Progenitor cell of endocrine pancreas (in vitro differentiated cells): ENCODE measurements at regions not wholly inside any gene's neighbourhood (a gene's known extent, or its start where the extent isn't known, plus 50 kb on each side); places are given as distances from the start of the nearest gene placed in this dataset.

Experiments used
- DNase-seq: peaks from one replicate; pipeline ENCODE4 v3.0.0; 2021; ENCODE audit warnings: low spot score; ENCODE audit not compliant: unreplicated experiment
- H3K27ac Mint-ChIP-seq: 2 replicates; pipeline ENCODE4 v1.8.0; 2021; ENCODE audit warnings: mild to moderate bottlenecking, moderate library complexity, mixed read lengths
- H3K27me3 Mint-ChIP-seq: 2 replicates; pipeline ENCODE4 v1.8.0; 2021; ENCODE audit warnings: mixed read lengths
- H3K36me3 Mint-ChIP-seq: 2 replicates; pipeline ENCODE4 v1.8.0; 2022; ENCODE audit warnings: mixed read lengths; ENCODE audit not compliant: insufficient read depth
- H3K4me1 Mint-ChIP-seq: 2 replicates; pipeline ENCODE4 v1.8.0; 2021; ENCODE audit warnings: low read depth, mixed read lengths
- H3K4me3 Mint-ChIP-seq: 2 replicates; pipeline ENCODE4 v1.8.0; 2021; ENCODE audit warnings: low read depth, mild to moderate bottlenecking, moderate library complexity, mixed read lengths
- H3K9me3 Mint-ChIP-seq: 2 replicates; pipeline ENCODE4 v1.8.0; 2021; ENCODE audit warnings: low read depth, mixed read lengths
- TF ChIP-seq, protein P1 (sequence below): fragments of 200-600 bp; sonication (generic); IDR thresholded peaks from one replicate; pipeline ENCODE4 v1.5.0; 2021; ENCODE audit warnings: antibody characterized with exemption, mild to moderate bottlenecking; ENCODE audit not compliant: unreplicated experiment

- Mint-ChIP-seq H3K9me3 (peaks cover 9% of the 10 kb centered on the region), H3K36me3 (no peaks in the 10 kb centered on the region), H3K27me3 (no peaks in the 10 kb centered on the region), H3K4me3 (no peak overlapping the region), H3K27ac (no peak overlapping the region), H3K4me1 (no peaks in the 10 kb centered on the region)
- no peak for DNase-seq
- TF ChIP-seq, protein P1, sequence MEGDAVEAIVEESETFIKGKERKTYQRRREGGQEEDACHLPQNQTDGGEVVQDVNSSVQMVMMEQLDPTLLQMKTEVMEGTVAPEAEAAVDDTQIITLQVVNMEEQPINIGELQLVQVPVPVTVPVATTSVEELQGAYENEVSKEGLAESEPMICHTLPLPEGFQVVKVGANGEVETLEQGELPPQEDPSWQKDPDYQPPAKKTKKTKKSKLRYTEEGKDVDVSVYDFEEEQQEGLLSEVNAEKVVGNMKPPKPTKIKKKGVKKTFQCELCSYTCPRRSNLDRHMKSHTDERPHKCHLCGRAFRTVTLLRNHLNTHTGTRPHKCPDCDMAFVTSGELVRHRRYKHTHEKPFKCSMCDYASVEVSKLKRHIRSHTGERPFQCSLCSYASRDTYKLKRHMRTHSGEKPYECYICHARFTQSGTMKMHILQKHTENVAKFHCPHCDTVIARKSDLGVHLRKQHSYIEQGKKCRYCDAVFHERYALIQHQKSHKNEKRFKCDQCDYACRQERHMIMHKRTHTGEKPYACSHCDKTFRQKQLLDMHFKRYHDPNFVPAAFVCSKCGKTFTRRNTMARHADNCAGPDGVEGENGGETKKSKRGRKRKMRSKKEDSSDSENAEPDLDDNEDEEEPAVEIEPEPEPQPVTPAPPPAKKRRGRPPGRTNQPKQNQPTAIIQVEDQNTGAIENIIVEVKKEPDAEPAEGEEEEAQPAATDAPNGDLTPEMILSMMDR, result no peak
Observed at GRCh38 chr5:131067636-131068035, 97.4 kb downstream of the HINT1 start.

DNA sequence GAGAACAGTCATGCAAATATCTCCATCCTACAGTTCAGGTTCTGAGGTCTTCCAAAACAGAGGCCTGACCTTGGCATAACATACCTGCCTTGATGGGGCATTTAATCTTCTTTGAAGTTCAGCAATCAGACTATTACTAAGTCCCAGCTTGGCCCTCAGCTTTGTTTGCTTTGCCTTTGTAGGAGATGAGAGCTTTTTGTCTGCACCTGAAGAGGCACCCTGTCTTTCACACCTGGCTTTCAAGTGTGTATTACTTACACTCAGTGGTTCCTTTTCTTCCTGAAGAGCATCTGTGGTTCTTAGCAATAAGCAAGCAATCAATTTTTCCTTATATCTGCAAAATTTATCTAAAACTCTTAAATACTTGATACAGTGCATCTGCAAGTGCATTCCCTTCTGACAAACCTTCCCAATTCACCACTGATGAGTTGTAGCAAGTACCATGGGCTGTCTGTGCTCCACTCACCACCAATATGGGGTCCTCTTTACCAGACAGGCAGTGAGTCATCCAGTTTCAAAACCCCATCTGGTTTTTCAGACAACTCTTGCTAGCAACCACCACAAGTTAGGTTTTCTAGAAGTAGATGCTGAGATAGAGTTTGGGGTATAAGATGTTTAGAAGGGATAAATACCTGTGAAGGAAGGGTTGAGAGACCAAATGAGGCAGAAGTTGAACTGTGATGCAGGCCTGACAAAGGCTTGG lies 100.2 kb downstream of the HINT1 start:
- H3K4me1 Mint-ChIP-seq, result no peaks in the 10 kb centered on the region
- no peak for DNase-seq
- no peak overlapping the region for H3K4me3 Mint-ChIP-seq
- TF ChIP-seq, protein P1, result no peak
- peaks cover 9% of the 10 kb centered on the region for H3K9me3 Mint-ChIP-seq
- H3K36me3 Mint-ChIP-seq, result no peaks in the 10 kb centered on the region
- no peak overlapping the region for H3K27ac Mint-ChIP-seq
- H3K27me3 Mint-ChIP-seq, result no peaks in the 10 kb centered on the region

GRCh38 chr5:131042021-131042789 lies 122.9 kb downstream of the HINT1 start:
- H3K9me3 Mint-ChIP-seq, result peaks cover 11% of the 10 kb centered on the region
- no peak overlapping the region for H3K4me3 Mint-ChIP-seq
- no peaks in the 10 kb centered on the region for H3K27me3 Mint-ChIP-seq
- no peak for DNase-seq
- H3K36me3 Mint-ChIP-seq, result no peaks in the 10 kb centered on the region
- no peaks in the 10 kb centered on the region for H3K4me1 Mint-ChIP-seq
- H3K27ac Mint-ChIP-seq, result no peak overlapping the region
- TF ChIP-seq, protein P1, result no peak

GRCh38 chr5:131023498-131023865 lies 141.6 kb downstream of the HINT1 start:
- no peaks in the 10 kb centered on the region for H3K9me3 Mint-ChIP-seq
- H3K4me3 Mint-ChIP-seq, result no peak overlapping the region
- H3K36me3 Mint-ChIP-seq, result no peaks in the 10 kb centered on the region
- no peaks in the 10 kb centered on the region for H3K4me1 Mint-ChIP-seq
- DNase-seq, result no peak
- no peak overlapping the region for H3K27ac Mint-ChIP-seq
- no peaks in the 10 kb centered on the region for H3K27me3 Mint-ChIP-seq
- TF ChIP-seq, protein P1, result no peak

DNA sequence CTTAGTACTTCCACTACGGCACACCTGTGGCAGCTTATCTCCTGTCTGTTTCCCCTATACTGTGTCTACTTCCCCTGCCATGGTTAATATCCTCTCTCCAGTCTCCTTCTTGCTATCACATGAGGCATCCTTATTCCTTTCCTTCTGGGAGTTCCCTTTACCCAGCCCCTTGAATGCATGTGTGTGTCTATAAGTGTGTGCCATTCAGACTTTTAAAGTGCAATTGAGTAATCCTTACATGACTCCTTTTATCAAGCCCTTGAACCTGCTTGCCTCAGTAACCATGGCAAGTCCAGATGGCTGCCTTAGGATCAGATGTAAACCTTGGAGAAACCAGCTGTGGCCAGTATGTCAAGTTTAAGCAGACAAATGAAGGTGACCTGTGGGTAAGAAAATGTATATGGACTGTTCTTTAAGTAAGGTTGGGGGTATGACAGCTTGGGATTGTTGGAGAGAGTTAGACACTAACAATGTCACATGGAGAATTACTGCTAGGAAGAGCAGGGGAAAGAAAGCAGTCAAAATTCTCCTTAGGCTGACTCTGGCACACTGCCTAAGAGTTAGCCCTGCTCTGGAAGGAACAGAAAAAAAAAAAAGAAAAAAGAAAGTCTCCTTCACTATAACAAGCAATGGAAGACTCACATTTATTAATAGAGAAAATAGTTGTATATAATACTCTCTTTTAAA lies 142.1 kb downstream of the HINT1 start:
- Mint-ChIP-seq H3K4me3 (no peak overlapping the region), H3K4me1 (no peaks in the 10 kb centered on the region), H3K9me3 (no peaks in the 10 kb centered on the region), H3K27me3 (no peaks in the 10 kb centered on the region), H3K27ac (no peak overlapping the region), H3K36me3 (no peaks in the 10 kb centered on the region)
- no peak for DNase-seq
- TF ChIP-seq, protein P1, result no peak
